ENCODE measurements at regions not wholly inside any gene's neighbourhood (a gene's known extent, or its start where the extent isn't known, plus 50 kb on each side); places are given as distances from the start of the nearest gene placed in this dataset.

DNA sequence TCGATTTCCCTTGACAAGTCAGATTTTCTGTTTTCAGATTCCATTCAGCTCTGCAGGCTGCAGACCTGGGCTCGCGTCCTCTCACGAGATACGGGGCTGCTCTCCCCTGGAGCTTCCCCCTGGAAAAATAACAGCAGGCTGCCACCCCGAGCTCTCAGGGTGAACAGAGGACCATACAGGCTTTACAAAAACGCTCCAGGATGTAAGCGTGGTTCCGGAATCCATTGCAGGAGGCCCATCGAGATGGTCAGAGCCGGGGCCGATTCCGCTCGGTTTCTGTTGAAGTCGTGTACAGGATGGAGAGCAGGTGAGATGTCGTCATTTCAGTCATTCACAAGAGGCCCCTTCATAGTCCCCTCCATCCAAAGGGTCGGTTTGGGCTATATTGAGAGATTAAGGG is 297.7 kb upstream of the IRX4 start:
- Histone ChIP-seq H3K27ac (no peak overlapping the region), H3K4me3 (IDR thresholded peaks at IDR 0.05; ENCODE audit: insufficient read depth, low read depth, low read length) (no peak overlapping the region), H3K79me2 (ENCODE audit: insufficient read depth, low read depth) (no peaks in the 10 kb centered on the region), H3K27me3 (ENCODE audit: insufficient read depth, low read depth) (no peaks in the 10 kb centered on the region), H2AFZ (ENCODE audit: low read depth) (no peak overlapping the region), H4K20me1 (ENCODE audit: insufficient read depth) (no peaks in the 10 kb centered on the region), H3K4me1 (ENCODE audit: low read depth, poor library complexity, severe bottlenecking) (no peaks in the 10 kb centered on the region), H3K36me3 (ENCODE audit: insufficient read depth) (no peaks in the 10 kb centered on the region), H3K4me2 (no peak overlapping the region), H3K9ac (no peak overlapping the region)
- TF ChIP-seq, protein P1, sequence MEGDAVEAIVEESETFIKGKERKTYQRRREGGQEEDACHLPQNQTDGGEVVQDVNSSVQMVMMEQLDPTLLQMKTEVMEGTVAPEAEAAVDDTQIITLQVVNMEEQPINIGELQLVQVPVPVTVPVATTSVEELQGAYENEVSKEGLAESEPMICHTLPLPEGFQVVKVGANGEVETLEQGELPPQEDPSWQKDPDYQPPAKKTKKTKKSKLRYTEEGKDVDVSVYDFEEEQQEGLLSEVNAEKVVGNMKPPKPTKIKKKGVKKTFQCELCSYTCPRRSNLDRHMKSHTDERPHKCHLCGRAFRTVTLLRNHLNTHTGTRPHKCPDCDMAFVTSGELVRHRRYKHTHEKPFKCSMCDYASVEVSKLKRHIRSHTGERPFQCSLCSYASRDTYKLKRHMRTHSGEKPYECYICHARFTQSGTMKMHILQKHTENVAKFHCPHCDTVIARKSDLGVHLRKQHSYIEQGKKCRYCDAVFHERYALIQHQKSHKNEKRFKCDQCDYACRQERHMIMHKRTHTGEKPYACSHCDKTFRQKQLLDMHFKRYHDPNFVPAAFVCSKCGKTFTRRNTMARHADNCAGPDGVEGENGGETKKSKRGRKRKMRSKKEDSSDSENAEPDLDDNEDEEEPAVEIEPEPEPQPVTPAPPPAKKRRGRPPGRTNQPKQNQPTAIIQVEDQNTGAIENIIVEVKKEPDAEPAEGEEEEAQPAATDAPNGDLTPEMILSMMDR (conservative IDR thresholded peaks at IDR 0.05; ENCODE audit: low read depth, low read length), result no peak

- Histone ChIP-seq H3K9ac (no peak overlapping the region), H3K79me2 (ENCODE audit: insufficient read depth, low read depth) (no peaks in the 10 kb centered on the region), H3K4me2 (no peak overlapping the region), H3K27me3 (ENCODE audit: insufficient read depth, low read depth) (no peaks in the 10 kb centered on the region), H2AFZ (ENCODE audit: low read depth) (no peak overlapping the region), H3K4me1 (ENCODE audit: low read depth, poor library complexity, severe bottlenecking) (no peaks in the 10 kb centered on the region), H3K4me3 (IDR thresholded peaks at IDR 0.05; ENCODE audit: insufficient read depth, low read depth, low read length) (no peak overlapping the region), H4K20me1 (ENCODE audit: insufficient read depth) (no peaks in the 10 kb centered on the region), H3K27ac (no peak overlapping the region), H3K36me3 (ENCODE audit: insufficient read depth) (no peaks in the 10 kb centered on the region)
- TF ChIP-seq, protein P1 (conservative IDR thresholded peaks at IDR 0.05; ENCODE audit: low read depth, low read length), result no peak
Measured at GRCh38 chr5:2179861-2180260, 297.1 kb upstream of the IRX4 start.

DNA sequence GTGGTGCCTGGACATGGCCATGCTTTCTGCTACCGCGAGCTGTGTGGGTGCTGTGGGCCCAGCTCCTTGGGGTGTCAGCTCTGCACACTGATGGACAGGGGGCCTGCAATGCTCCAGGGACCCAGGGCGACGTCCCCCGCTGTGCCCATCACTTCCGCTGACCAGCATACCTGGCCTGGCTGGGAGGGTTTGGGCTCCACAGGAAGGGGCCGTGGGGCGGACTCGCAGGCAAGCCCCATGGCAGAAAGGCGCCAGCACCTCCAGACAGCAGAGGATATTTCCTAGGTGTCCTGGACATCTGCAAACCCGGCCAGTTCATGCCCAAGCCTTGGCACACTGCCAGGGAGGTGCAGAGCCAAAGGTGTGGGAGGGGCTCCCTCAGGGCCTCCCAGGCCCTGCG is 295.8 kb upstream of the IRX4 start:
- Histone ChIP-seq H3K36me3 (ENCODE audit: insufficient read depth) (no peaks in the 10 kb centered on the region), H3K79me2 (ENCODE audit: insufficient read depth, low read depth) (no peaks in the 10 kb centered on the region), H4K20me1 (ENCODE audit: insufficient read depth) (no peaks in the 10 kb centered on the region), H3K4me1 (ENCODE audit: low read depth, poor library complexity, severe bottlenecking) (no peaks in the 10 kb centered on the region), H3K9ac (no peak overlapping the region), H3K27ac (no peak overlapping the region), H3K4me2 (no peak overlapping the region), H2AFZ (ENCODE audit: low read depth) (no peak overlapping the region), H3K27me3 (ENCODE audit: insufficient read depth, low read depth) (no peaks in the 10 kb centered on the region), H3K4me3 (IDR thresholded peaks at IDR 0.05; ENCODE audit: insufficient read depth, low read depth, low read length) (no peak overlapping the region)
- TF ChIP-seq, protein P1 (conservative IDR thresholded peaks at IDR 0.05; ENCODE audit: low read depth, low read length), result no peak

DNA sequence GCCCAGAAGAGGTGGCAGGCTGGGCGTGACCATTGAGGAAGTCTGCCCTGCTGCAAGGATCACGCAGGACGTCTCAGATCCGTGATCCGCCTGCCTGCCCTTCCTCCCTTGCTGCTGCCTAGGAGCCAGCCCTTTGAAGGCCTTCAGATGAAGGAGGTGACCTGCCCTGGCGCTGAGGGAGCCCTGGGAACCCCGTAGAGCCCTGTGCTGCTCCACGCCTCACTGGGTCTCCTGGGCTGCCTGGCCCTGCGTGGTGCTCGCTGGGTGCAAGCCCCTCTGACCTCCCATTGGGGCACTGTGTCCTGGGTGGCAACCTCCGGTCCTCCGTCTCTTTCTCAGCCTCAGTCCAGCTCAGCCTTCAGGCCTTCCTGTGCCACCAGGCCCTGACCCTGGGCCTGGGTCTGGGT is 295.3 kb upstream of the IRX4 start:
- TF ChIP-seq, protein P1 (conservative IDR thresholded peaks at IDR 0.05; ENCODE audit: low read depth, low read length), result no peak
- H2AFZ ChIP-seq (ENCODE audit: low read depth), result no peak overlapping the region
- H3K27me3 ChIP-seq (ENCODE audit: insufficient read depth, low read depth), result no peaks in the 10 kb centered on the region
- no peaks in the 10 kb centered on the region for H3K79me2 ChIP-seq (ENCODE audit: insufficient read depth, low read depth)
- H4K20me1 ChIP-seq (ENCODE audit: insufficient read depth), result no peaks in the 10 kb centered on the region
- no peaks in the 10 kb centered on the region for H3K4me1 ChIP-seq (ENCODE audit: low read depth, poor library complexity, severe bottlenecking)
- no peak overlapping the region for H3K9ac ChIP-seq
- no peak overlapping the region for H3K4me3 ChIP-seq (IDR thresholded peaks at IDR 0.05; ENCODE audit: insufficient read depth, low read depth, low read length)
- no peak overlapping the region for H3K4me2 ChIP-seq
- no peaks in the 10 kb centered on the region for H3K36me3 ChIP-seq (ENCODE audit: insufficient read depth)
- H3K27ac ChIP-seq, result no peak overlapping the region

DNA sequence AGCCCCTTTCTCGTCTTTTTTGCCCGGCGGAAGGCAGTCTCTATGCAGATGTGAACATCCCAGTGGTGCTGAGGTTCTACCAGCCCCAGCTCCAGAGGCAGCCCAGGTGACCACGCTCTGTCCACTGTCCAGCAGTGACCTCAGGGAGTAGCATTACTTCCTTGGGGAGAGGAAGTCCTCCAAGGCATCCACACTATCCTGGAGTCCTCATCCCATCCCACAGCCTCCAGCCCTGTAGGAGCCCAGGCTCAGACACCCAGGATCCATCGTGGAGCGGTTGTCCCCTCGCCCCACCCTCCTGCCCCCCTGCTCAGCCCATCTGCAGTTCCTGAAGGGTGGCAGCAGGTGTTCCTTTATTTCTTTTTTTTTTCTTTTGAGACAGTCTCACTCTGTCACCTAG is 294.5 kb upstream of the IRX4 start:
- Histone ChIP-seq H3K4me3 (IDR thresholded peaks at IDR 0.05; ENCODE audit: insufficient read depth, low read depth, low read length) (no peak overlapping the region), H3K27ac (no peak overlapping the region), H3K36me3 (ENCODE audit: insufficient read depth) (no peaks in the 10 kb centered on the region), H3K79me2 (ENCODE audit: insufficient read depth, low read depth) (no peaks in the 10 kb centered on the region), H2AFZ (ENCODE audit: low read depth) (no peak overlapping the region), H3K9ac (no peak overlapping the region), H3K4me2 (no peak overlapping the region), H3K27me3 (ENCODE audit: insufficient read depth, low read depth) (no peaks in the 10 kb centered on the region), H4K20me1 (ENCODE audit: insufficient read depth) (no peaks in the 10 kb centered on the region), H3K4me1 (ENCODE audit: low read depth, poor library complexity, severe bottlenecking) (no peaks in the 10 kb centered on the region)
- TF ChIP-seq, protein P1 (conservative IDR thresholded peaks at IDR 0.05; ENCODE audit: low read depth, low read length), result no peak

Measured in KMS-11 (cell line).